Psoas muscle (tissue), 7 donors: ENCODE measurements at regions not wholly inside any gene's neighbourhood (a gene's known extent, or its start where the extent isn't known, plus 50 kb on each side); places are given as distances from the start of the nearest gene placed in this dataset.
"Not testable (repeated sequence)": the region's sequence is repeated elsewhere in the genome, so short reads cannot be mapped to it uniquely, and the experiment has no call there.

Experiments used
- ATAC-seq, 4 donors: fragments of 200-7000 bp; cut with Tn5 transposase; one replicate each; pipeline ENCODE4 v1.9.1; 2020; ENCODE audit warnings: moderate library complexity in 3 of 4, mild to moderate bottlenecking in 2 of 4
- DNase-seq, 2 donors: peaks; one replicate each; pipeline ENCODE4 v3.0.0-alpha.2; 2020
- H3K27ac ChIP-seq: fragments of 200-600 bp; one replicate; pipeline ENCODE4 v1.8.0; 2022
- H3K27me3 ChIP-seq, 3 donors: fragments of 200-600 bp in 1 of 3; one replicate each; pipeline versions ENCODE4 v1.6.1 to v1.8.0; 2013 to 2022; ENCODE audit warnings: low read length in 2 of 3, mild to moderate bottlenecking in 2 of 3, moderate library complexity in 1 of 3; ENCODE audit not compliant: insufficient read depth in 3 of 3
- H3K36me3 ChIP-seq, 2 donors: fragments of 200-600 bp in 1 of 2; one replicate each; pipeline versions ENCODE4 v1.6.1 to v1.8.0; 2013 to 2022; ENCODE audit warnings: low read depth in 1 of 2, mild to moderate bottlenecking in 1 of 2, moderate library complexity in 1 of 2; ENCODE audit not compliant: insufficient read depth in 1 of 2
- H3K4me1 ChIP-seq: fragments of 200-600 bp; one replicate; pipeline ENCODE4 v1.8.0; 2022
- H3K4me3 ChIP-seq: fragments of 200-600 bp; one replicate; pipeline ENCODE4 v1.8.0; 2022; ENCODE audit warnings: mild to moderate bottlenecking
- H3K9me3 ChIP-seq: fragments of 200-600 bp; one replicate; pipeline ENCODE4 v1.8.0; 2022
- WGBS, 3 donors: extraction: QIAGEN DNeasy Blood & Tissue Kit; methylation state at CpG; one replicate each; pipeline versions ENCODE4 v1.1.6 to v1.1.7; 2013; 5-methylcytosine and 5-hydroxymethylcytosine counted together
- intact Hi-C, 2 donors: fragments of 100-400 bp; cut with DNase I; formaldehyde crosslinking; loops; one replicate each; pipeline versions ENCODE4 v1.11.0 to v1.14.2; 2022
- TF ChIP-seq, protein P1 (sequence below): fragments of 200-600 bp; IDR thresholded peaks from one replicate; pipeline ENCODE4 v1.8.0; 2022; ENCODE audit warnings: antibody characterized with exemption
- donor health status: healthy with polysubstance abuse.
- donor health status: DM: no; HTN: no; CAD: no; lungs with moderate emphysema.
- donor health status: Bipolar disorder and iron deficiency.
- donor health status: healthy.
- donor health status: DM: yes; HTN: yes; CAD: no.
- donor health status: DM: no; HTN: no; CAD: no.
- donor health status: DM: yes; HTN: yes; CAD: no.

- WGBS, 3 donors: 47 to 52% (median 50%) methylated on average over 1 of the region's 1 CpG
- no peak for ATAC-seq
- Histone ChIP-seq H3K4me3 (no peak overlapping the region), H3K36me3 (no peaks in the 10 kb centered on the region), H3K9me3 (no peaks in the 10 kb centered on the region), H3K27me3 (no peaks in the 10 kb centered on the region), H3K27ac (no peak overlapping the region), H3K4me1 (peaks cover 25% of the 10 kb centered on the region)
- intact Hi-C loops: no loop called here
- TF ChIP-seq, protein P1, sequence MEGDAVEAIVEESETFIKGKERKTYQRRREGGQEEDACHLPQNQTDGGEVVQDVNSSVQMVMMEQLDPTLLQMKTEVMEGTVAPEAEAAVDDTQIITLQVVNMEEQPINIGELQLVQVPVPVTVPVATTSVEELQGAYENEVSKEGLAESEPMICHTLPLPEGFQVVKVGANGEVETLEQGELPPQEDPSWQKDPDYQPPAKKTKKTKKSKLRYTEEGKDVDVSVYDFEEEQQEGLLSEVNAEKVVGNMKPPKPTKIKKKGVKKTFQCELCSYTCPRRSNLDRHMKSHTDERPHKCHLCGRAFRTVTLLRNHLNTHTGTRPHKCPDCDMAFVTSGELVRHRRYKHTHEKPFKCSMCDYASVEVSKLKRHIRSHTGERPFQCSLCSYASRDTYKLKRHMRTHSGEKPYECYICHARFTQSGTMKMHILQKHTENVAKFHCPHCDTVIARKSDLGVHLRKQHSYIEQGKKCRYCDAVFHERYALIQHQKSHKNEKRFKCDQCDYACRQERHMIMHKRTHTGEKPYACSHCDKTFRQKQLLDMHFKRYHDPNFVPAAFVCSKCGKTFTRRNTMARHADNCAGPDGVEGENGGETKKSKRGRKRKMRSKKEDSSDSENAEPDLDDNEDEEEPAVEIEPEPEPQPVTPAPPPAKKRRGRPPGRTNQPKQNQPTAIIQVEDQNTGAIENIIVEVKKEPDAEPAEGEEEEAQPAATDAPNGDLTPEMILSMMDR: no peak
- DNase-seq: no peak
Measured at GRCh38 chr10:23978317-23978716, 230.6 kb upstream of the KIAA1217 start.

DNA sequence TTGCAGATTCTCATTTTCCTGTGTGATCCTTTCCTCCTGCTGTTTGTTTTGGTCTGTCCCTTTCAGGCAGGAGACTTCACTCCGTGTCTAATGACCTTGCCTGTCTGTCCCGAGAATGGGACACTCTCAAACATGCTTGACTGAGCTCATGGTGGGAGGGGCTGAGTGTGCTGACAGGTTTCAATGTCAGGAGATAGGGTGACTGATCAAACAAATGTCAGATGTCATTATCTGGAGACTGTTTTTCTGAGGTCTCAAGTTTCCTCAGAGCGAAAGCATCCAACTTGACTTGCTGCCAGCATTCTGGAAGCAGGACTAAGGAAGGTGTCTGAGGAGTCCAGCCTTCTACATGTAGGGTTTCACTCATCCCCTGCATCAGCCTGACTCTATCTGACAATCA, 228.8 kb upstream of the KIAA1217 start:
- no peaks in the 10 kb centered on the region for H3K9me3 ChIP-seq
- no peaks in the 10 kb centered on the region for H3K27me3 ChIP-seq
- no peak overlapping the region for H3K4me3 ChIP-seq
- peaks cover 25% of the 10 kb centered on the region for H3K4me1 ChIP-seq
- DNase-seq (no peak), ATAC-seq (peak; percentile 73 to 85 (median 78))
- TF ChIP-seq, protein P1: no peak
- intact Hi-C loops: no loop called here
- 9 to 18% (median 15%) methylated on average over 3 of the region's 3 CpGs for WGBS, 3 donors
- H3K36me3 ChIP-seq: no peaks in the 10 kb centered on the region
- H3K27ac ChIP-seq: peak overlapping the region; percentile 4

GRCh38 chr10:23981520-23982309, 227.2 kb upstream of the KIAA1217 start:
- Histone ChIP-seq H3K4me3 (no peak overlapping the region), H3K36me3 (no peaks in the 10 kb centered on the region), H3K9me3 (no peaks in the 10 kb centered on the region), H3K4me1 (peaks cover 12% of the 10 kb centered on the region), H3K27ac (no peak overlapping the region), H3K27me3 (no peaks in the 10 kb centered on the region)
- intact Hi-C loops: no loop called here
- ATAC-seq: no peak
- DNase-seq: no peak
- 67 to 78% (median 74%) methylated on average over 3 of the region's 3 CpGs for WGBS, 3 donors
- TF ChIP-seq, protein P1: no peak

GRCh38 chr10:23984405-23984804, 224.5 kb upstream of the KIAA1217 start:
- WGBS, 3 donors: 79 to 100% (median 83%) methylated on average over 1 of the region's 1 CpG
- DNase-seq, H3K27me3 ChIP-seq, H3K27ac ChIP-seq, ATAC-seq, H3K4me3 ChIP-seq, H3K9me3 ChIP-seq, H3K36me3 ChIP-seq, intact Hi-C loops, H3K4me1 ChIP-seq: not testable (repeated sequence)

- Histone ChIP-seq H3K27ac (no peak overlapping the region), H3K4me3 (no peak overlapping the region), H3K27me3 (no peaks in the 10 kb centered on the region), H3K4me1 (no peaks in the 10 kb centered on the region), H3K9me3 (no peaks in the 10 kb centered on the region), H3K36me3 (no peaks in the 10 kb centered on the region)
- DNase-seq: no peak
- TF ChIP-seq, protein P1: no peak
- no peak for ATAC-seq
- intact Hi-C loops: no loop called here
- 82 to 83% (median 83%) methylated on average over 7 of the region's 7 CpGs for WGBS, 3 donors
Measured at GRCh38 chr10:23988006-23988405, 220.9 kb upstream of the KIAA1217 start.
